GM18858 (cell line): ENCODE measurements at regions not wholly inside any gene's neighbourhood (a gene's known extent, or its start where the extent isn't known, plus 50 kb on each side); places are given as distances from the start of the nearest gene placed in this dataset.

Experiments used
- ATAC-seq: cut with Tn5 transposase; IDR thresholded peaks from one replicate; pipeline ENCODE4 v1.9.1; 2021; ENCODE audit not compliant: unreplicated experiment

GRCh38 chr4:13250263-13250662, 233.9 kb downstream of the RAB28 start:
- no peak for ATAC-seq

- ATAC-seq: no peak
These were observed 235.4 kb downstream of the RAB28 start for GRCh38 chr4:13248621-13249298.

GRCh38 chr4:13246107-13246506, 238.0 kb downstream of the RAB28 start:
- ATAC-seq: no peak

- no peak for ATAC-seq
These were observed 239.7 kb downstream of the RAB28 start for GRCh38 chr4:13244444-13244843.

GRCh38 chr4:13243152-13243551, 241.0 kb downstream of the RAB28 start:
- no peak for ATAC-seq

- ATAC-seq: no peak
These were observed 244.1 kb downstream of the RAB28 start for GRCh38 chr4:13240066-13240465.

GRCh38 chr4:13238936-13239335, 245.2 kb downstream of the RAB28 start:
- no peak for ATAC-seq

GRCh38 chr4:13236485-13236884, 247.7 kb downstream of the RAB28 start:
- ATAC-seq: no peak

- no peak for ATAC-seq
These were observed 250.4 kb downstream of the RAB28 start for GRCh38 chr4:13233755-13234154.

GRCh38 chr4:13219971-13220370, 264.2 kb downstream of the RAB28 start:
- no peak for ATAC-seq

- ATAC-seq: no peak
These were observed 265.7 kb downstream of the RAB28 start for GRCh38 chr4:13218326-13218958.

GRCh38 chr4:13215560-13215959, 268.6 kb downstream of the RAB28 start:
- no peak for ATAC-seq

GRCh38 chr4:13212936-13213335, 271.2 kb downstream of the RAB28 start:
- no peak for ATAC-seq

- no peak for ATAC-seq
These were observed 274.5 kb downstream of the RAB28 start for GRCh38 chr4:13209600-13209999.

- ATAC-seq: no peak
These were observed 275.5 kb downstream of the RAB28 start for GRCh38 chr4:13208558-13209193.

- ATAC-seq: no peak
These were observed 276.9 kb downstream of the RAB28 start for GRCh38 chr4:13207226-13207625.

- ATAC-seq: no peak
These were observed 281.0 kb downstream of the RAB28 start for GRCh38 chr4:13203101-13203500.

GRCh38 chr4:13202701-13203100, 281.4 kb downstream of the RAB28 start:
- no peak for ATAC-seq

- ATAC-seq: no peak
These were observed 282.9 kb downstream of the RAB28 start for GRCh38 chr4:13201241-13201640.

- no peak for ATAC-seq
These were observed 287.4 kb downstream of the RAB28 start for GRCh38 chr4:13196721-13197120.

- no peak for ATAC-seq
These were observed 290.5 kb downstream of the RAB28 start for GRCh38 chr4:13193662-13194061.

GRCh38 chr4:13190093-13190721, 293.9 kb downstream of the RAB28 start:
- ATAC-seq: no peak
